ENCODE measurements at regions not wholly inside any gene's neighbourhood (a gene's known extent, or its start where the extent isn't known, plus 50 kb on each side); places are given as distances from the start of the nearest gene placed in this dataset.
"Not testable (repeated sequence)": the region's sequence is repeated elsewhere in the genome, so short reads cannot be mapped to it uniquely, and the experiment has no call there.

DNA sequence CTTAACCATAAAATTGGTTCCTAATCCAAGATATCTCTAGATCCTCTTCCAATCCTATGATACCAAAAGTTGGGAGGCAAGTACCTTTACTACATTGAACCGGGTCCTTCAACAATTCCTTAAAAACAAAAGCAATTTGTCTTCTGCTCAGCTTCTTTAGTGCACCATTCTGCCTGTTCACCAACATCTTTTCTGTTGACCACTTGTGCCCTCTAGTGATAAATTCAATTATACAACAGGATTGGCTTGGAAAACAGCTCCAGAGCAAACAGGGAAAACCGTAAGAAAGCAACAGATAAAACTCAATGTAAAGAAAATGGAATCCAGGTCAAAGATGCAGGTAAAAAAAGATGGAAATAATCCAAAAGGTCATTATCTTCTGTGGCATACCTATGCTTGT is 651.2 kb downstream of the CDY1 start:
- not testable (repeated sequence) for TF ChIP-seq CTCF (IDR thresholded peaks at IDR 0.05 in 2 of 3, conservative IDR thresholded peaks at IDR 0.05 in 1 of 3; ENCODE audit: control insufficient read depth in 2 of 3, extremely low read depth in 1 of 3, insufficient read depth in 1 of 3, low read depth in 3 of 3, low read length in 3 of 3); CBFB (IDR thresholded peaks at IDR 0.05; ENCODE audit: low read depth); GABPA (IDR thresholded peaks at IDR 0.05; ENCODE audit: low read depth)

Measured in GM12878 (cell line).